Erythroblast (primary cell): ENCODE measurements at regions not wholly inside any gene's neighbourhood (a gene's known extent, or its start where the extent isn't known, plus 50 kb on each side); places are given as distances from the start of the nearest gene placed in this dataset.
"Not testable (repeated sequence)": the region's sequence is repeated elsewhere in the genome, so short reads cannot be mapped to it uniquely, and the experiment has no call there.

Experiments used
- DNase-seq, 2 experiments: peaks; one replicate each; lab custom pipeline; 2025; lab: John Stamatoyannopoulos, UW
- GATA1 ChIP-seq: IDR thresholded peaks from 2 replicates; pipeline ENCODE4 v1.6.1; 2011; ENCODE audit warnings: low read depth, mild to moderate bottlenecking, control low read depth, low read length, moderate library complexity
- POLR2A ChIP-seq: IDR thresholded peaks from 2 replicates; pipeline ENCODE4 v1.6.1; 2011; ENCODE audit warnings: mild to moderate bottlenecking, low read length

GRCh38 chr10:58087896-58088295 is 179.8 kb downstream of the IPMK start:
- no peak for TF ChIP-seq GATA1
- no peak for TF ChIP-seq POLR2A
- DNase-seq, result no peak

DNA sequence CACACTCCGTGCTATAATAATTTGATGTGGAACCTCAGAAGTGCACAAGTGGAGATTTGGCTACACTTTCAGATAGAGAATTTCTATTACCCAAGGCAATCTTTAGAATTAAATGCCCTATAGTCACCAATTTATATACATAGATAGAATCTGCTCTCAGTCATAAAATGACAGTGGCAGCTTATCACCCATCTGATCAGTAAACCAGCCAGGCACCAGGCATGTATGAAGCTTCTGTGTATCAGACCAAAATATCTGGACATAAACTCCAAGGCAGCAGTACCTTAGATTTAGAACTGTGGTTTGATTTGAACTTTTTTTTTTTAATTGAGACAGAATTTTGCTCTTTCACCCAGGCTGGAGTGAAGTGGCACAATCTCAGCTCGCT is 180.9 kb downstream of the IPMK start:
- no peak for DNase-seq
- no peak for TF ChIP-seq POLR2A
- TF ChIP-seq GATA1, result no peak

- DNase-seq, result no peak
- no peak for TF ChIP-seq POLR2A
- TF ChIP-seq GATA1, result no peak
Observed at GRCh38 chr10:58086144-58086762, 181.4 kb downstream of the IPMK start.

DNA sequence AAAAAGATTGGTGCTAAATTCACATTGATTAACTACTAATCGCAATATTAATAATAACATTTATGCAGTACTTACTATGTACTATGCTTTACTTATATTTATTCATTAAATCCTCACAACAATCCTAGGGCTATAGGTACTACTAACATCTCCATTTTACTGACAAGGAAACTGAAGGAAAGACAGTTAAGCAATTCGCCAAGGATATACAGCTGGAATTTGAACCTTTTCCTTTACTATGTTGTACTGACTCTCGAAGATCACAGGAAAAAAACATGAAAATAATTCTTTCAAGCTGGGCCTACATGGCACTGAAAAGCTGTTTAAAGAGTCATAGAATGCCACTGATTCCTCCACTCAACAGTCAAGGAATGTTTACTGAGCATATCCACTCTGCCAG is 185.4 kb downstream of the IPMK start:
- TF ChIP-seq GATA1, result no peak
- TF ChIP-seq POLR2A, result no peak

GRCh38 chr10:58081353-58081752 is 186.3 kb downstream of the IPMK start:
- DNase-seq, result no peak

More for the DNA sequence above, 185.4 kb downstream of the IPMK start:
- DNase-seq, result no peak

DNA sequence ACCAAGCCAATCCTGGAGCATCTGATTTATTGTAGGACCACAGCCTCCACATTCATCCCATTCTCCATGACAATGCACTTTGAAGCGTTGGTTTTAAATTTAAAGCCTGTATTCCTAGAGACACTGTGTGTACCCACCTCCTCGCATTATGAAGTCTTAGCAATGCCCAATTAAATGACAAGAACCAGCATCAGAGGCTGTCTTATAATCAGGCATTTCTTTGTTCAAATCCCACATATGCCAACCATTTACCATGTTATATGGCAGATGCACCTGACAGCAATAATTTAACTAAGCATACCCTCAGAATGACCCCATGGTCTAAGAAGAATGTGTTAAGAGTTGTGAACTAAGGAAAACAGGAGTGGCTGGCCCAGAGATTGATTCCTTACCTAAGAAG is 188.2 kb downstream of the IPMK start:
- no peak for DNase-seq
- TF ChIP-seq GATA1 (no peak), POLR2A (no peak)

More at GRCh38 chr10:58081353-58081752, 186.3 kb downstream of the IPMK start:
- TF ChIP-seq POLR2A (no peak), GATA1 (no peak)

DNA sequence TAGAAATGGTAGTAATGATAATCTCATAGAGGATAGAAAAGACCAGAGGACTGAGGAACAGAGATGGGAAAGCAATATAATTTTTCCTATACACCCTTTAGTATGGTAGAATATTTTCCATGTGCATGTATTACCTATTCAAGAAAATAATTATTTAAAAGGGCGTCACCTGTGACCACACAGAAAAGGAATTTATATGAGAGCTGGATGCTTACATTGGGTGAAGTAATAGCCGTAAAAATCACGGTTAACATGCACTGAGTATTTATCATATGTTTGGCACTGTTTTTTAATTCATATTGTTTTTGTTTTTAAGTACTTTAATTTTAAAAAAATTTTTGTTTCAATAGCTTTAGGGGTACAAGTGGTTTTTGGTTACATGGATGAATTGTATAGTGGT is 195.1 kb downstream of the IPMK start:
- TF ChIP-seq GATA1, result no peak
- TF ChIP-seq POLR2A, result no peak
- DNase-seq, result no peak

GRCh38 chr10:58070956-58071355 is 196.7 kb downstream of the IPMK start:
- TF ChIP-seq POLR2A (no peak), GATA1 (no peak)
- no peak for DNase-seq

- no peak for TF ChIP-seq POLR2A
- TF ChIP-seq GATA1, result no peak
- no peak for DNase-seq
Observed at GRCh38 chr10:58068809-58069208, 198.9 kb downstream of the IPMK start.

DNA sequence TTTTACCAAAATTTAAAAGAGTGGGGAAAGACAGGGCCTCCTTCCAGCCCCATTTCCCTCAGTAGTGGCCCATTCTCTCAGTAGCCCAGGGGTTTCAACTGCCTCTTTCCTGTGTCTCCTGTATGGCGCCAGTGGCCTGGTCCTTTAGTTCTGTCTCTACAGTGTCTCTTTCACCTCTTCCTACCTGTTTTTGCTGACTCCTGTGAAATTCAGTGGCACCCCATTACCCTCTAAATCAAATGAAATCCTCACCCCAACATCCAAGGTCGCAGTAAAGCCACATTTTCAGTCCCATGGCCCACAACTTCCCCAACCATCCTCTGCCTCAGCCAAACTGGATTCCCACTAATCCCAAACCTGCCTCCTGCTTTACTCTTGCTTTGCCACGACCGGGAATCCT is 200.7 kb downstream of the IPMK start:
- DNase-seq, result no peak
- no peak for TF ChIP-seq GATA1
- no peak for TF ChIP-seq POLR2A

DNA sequence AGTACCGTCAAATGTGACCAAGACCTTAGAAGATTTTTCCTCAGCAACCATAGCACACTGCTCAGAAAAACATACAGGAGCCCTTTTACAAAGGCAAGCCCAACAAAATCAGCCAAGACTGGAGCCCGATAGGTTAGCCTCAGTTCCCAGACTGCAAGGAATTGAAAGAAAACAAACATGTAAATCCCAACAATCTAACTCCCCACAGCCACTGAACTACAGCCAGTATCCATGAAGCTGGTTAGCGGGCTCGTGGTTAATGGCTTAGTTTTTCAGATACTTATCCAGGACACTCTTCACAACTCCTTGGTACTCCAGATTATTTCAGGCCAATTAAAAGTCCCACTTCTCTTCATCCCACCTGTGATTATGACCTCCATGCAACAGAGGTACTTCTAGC is 201.6 kb downstream of the IPMK start:
- no peak for DNase-seq
- no peak for TF ChIP-seq POLR2A
- TF ChIP-seq GATA1, result no peak

GRCh38 chr10:58065529-58065815 is 202.2 kb downstream of the IPMK start:
- no peak for DNase-seq
- TF ChIP-seq GATA1 (no peak), POLR2A (no peak)

DNA sequence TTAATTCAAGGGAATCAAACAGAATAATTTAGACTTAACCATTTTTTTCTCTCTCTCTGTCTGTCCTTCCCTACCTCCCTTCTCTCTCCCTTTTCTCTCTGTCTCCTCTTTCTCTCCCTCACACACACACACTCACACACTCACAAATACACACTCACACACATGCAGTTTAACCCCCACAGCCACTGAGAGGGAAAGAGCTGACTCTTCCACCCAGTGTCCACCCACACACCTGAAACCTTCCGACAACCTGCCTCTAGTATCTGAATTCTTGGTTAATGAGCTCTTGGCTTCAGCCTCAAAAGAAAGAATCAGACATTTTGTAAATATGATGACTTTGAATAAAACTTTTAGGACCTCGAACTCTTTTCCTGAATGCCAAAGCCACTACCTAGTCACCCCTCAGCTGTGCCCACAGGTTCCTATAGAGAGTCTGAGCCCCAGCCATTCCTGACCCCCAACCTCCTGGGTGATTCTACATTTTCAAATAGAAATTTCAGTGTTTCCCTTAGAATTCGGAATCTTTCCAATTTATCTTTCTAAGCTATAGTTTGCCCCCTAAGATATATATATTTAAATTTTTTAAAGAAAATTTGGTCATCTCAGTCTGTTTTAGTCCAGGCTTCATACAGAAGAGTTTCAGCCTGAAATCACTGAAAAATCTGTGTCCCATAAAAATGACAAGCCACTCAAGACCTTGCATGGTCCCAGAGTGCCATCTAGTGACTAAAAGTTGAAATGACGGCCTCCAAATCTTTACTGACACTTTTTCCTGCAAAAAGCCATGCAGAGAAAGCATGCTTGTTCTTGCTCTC is 202.8 kb downstream of the IPMK start:
- TF ChIP-seq GATA1 (no peak), POLR2A (no peak)
- DNase-seq, result peak; percentile 35 to 64

GRCh38 chr10:58063861-58064480 is 203.7 kb downstream of the IPMK start:
- DNase-seq, result no peak
- no peak for TF ChIP-seq GATA1
- TF ChIP-seq POLR2A, result no peak

DNA sequence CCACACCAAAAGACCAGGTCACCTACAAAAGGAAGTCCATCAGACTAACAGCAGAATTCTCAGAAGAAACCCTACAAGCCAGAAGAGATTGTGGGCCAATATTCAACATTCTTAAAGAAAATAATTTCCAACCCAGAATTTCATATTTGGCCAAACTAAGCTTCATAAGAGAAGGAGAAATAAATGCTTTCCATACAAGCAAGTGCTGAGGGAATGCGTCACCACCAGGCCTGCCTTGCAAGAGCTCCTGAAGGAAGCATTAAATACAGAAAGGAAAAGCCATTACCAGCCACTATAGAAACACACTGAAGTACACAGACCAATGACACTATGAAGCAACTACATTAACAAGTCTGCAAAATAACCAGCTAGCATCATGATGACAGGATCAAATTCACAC is 209.0 kb downstream of the IPMK start:
- not testable (repeated sequence) for DNase-seq
